Caco-2 (cell line): ENCODE measurements at regions not wholly inside any gene's neighbourhood (a gene's known extent, or its start where the extent isn't known, plus 50 kb on each side); places are given as distances from the start of the nearest gene placed in this dataset.

Experiments
- BruUV-seq: library from RNA; stranded (reverse); fragments of 400-500 nt; replicated peaks from 2 replicates; lab custom pipeline; 2021; lab: Mats Ljungman, UMichigan
- CTCF ChIA-PET: fragments of 300-600 bp; sonication (Branson Sonifier 250); formaldehyde crosslinking; loops from one replicate; lab custom pipeline; 2022; ENCODE audit warnings: antibody characterized with exemption; lab: Charles Lee
- POLR2A ChIA-PET: fragments of 300-600 bp; sonication (Branson Sonifier 250); formaldehyde crosslinking; loops from one replicate; lab custom pipeline; 2022; ENCODE audit warnings: antibody characterized with exemption; lab: Charles Lee
- DNase-seq, 2 experiments: peaks; one replicate each; pipeline versions ENCODE4 v3.0.0 to v3.0.0-alpha.2; 2020 to 2022
- H3K27me3 ChIP-seq: replicated peaks from 2 replicates; pipeline ENCODE4 v1.6.0; 2011; ENCODE audit warnings: low read length; ENCODE audit not compliant: control insufficient read depth, insufficient read depth
- H3K36me3 ChIP-seq: 2 replicates; pipeline ENCODE4 v1.5.1; 2011; ENCODE audit warnings: low read length; ENCODE audit not compliant: control insufficient read depth, insufficient read depth
- H3K4me1 ChIP-seq: fragments of 250-450 bp; sonication (Bioruptor Pico); 2 replicates; pipeline ENCODE4 v1.5.1; 2020; ENCODE audit warnings: mild to moderate bottlenecking
- H3K4me3 ChIP-seq: 2 replicates; pipeline ENCODE4 v1.5.1; 2011; ENCODE audit warnings: low read depth, mild to moderate bottlenecking, control low read depth, low read length
- H3K9me3 ChIP-seq: fragments of 250-450 bp; sonication (Bioruptor Pico); 2 replicates; pipeline ENCODE4 v1.5.1; 2020; ENCODE audit warnings: mild to moderate bottlenecking, moderate library complexity
- H3K27ac Mint-ChIP-seq: one replicate; pipeline ENCODE4 v1.8.0; 2022; ENCODE audit warnings: mixed read lengths; ENCODE audit not compliant: unreplicated experiment
- H3K27me3 Mint-ChIP-seq: one replicate; pipeline ENCODE4 v1.8.0; 2022; ENCODE audit warnings: mixed read lengths; ENCODE audit not compliant: insufficient read depth, unreplicated experiment
- H3K36me3 Mint-ChIP-seq: one replicate; pipeline ENCODE4 v1.8.0; 2022; ENCODE audit warnings: mild to moderate bottlenecking, mixed read lengths; ENCODE audit not compliant: insufficient read depth, unreplicated experiment
- H3K4me1 Mint-ChIP-seq: one replicate; pipeline ENCODE4 v1.8.0; 2022; ENCODE audit warnings: low read depth, mixed read lengths; ENCODE audit not compliant: unreplicated experiment
- H3K4me3 Mint-ChIP-seq: one replicate; pipeline ENCODE4 v1.8.0; 2022; ENCODE audit warnings: mild to moderate bottlenecking, moderate library complexity, mixed read lengths; ENCODE audit not compliant: unreplicated experiment
- H3K9me3 Mint-ChIP-seq: one replicate; pipeline ENCODE4 v1.8.0; 2022; ENCODE audit warnings: mixed read lengths; ENCODE audit not compliant: unreplicated experiment
- intact Hi-C: fragments of 100-400 bp; cut with micrococcal nuclease; formaldehyde crosslinking; loops from one replicate; pipeline ENCODE4 v1.10.0; 2022; ENCODE audit not compliant: unreplicated experiment
- TF ChIP-seq, protein P1 (sequence below), 2 experiments: fragments of 200-600 bp in 1 of 2; IDR thresholded peaks; 1 replicate in 1 of 2; 2 replicates in 1 of 2; pipeline versions ENCODE4 v1.5.1 to v1.8.0; 2011 to 2022; ENCODE audit warnings: antibody characterized with exemption in 1 of 2, control low read depth in 1 of 2, inconsistent platforms in 1 of 2, low read depth in 1 of 2, low read length in 1 of 2, mild to moderate bottlenecking in 1 of 2, moderate library complexity in 1 of 2; ENCODE audit not compliant: insufficient read depth in 1 of 2, severe bottlenecking in 1 of 2, unreplicated experiment in 1 of 2

DNA sequence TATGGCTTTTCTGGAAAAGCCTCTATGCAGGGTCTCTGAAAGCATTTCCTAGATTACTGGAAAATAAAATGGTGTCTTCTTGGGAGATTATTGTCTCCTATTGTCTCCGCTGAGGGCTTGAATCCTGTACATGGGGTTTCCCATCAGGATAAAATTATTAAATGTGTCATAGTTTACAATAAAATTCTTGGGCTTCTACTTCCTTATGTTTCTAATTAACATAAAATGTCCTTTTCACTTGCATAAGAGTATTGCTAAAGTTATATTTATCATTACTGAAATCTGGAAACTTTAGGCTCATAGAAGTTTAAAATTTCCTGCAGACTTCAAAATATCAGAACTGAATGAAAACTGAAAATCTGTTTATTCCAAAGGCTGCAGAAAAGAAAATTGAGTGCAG, 595.5 kb upstream of the AGTR1 start:
- no peaks in the 10 kb centered on the region for H3K4me1 ChIP-seq
- Mint-ChIP-seq H3K27ac (no peak overlapping the region), H3K36me3 (no peaks in the 10 kb centered on the region), H3K27me3 (no peaks in the 10 kb centered on the region), H3K4me3 (no peak overlapping the region), H3K4me1 (no peaks in the 10 kb centered on the region), H3K9me3 (no peaks in the 10 kb centered on the region)
- H3K27me3 ChIP-seq: no peaks in the 10 kb centered on the region
- BruUV-seq: no TSS peak
- ChIA-PET CTCF (no interaction called here), POLR2A (no interaction called here)
- no peak for DNase-seq
- TF ChIP-seq, protein P1, sequence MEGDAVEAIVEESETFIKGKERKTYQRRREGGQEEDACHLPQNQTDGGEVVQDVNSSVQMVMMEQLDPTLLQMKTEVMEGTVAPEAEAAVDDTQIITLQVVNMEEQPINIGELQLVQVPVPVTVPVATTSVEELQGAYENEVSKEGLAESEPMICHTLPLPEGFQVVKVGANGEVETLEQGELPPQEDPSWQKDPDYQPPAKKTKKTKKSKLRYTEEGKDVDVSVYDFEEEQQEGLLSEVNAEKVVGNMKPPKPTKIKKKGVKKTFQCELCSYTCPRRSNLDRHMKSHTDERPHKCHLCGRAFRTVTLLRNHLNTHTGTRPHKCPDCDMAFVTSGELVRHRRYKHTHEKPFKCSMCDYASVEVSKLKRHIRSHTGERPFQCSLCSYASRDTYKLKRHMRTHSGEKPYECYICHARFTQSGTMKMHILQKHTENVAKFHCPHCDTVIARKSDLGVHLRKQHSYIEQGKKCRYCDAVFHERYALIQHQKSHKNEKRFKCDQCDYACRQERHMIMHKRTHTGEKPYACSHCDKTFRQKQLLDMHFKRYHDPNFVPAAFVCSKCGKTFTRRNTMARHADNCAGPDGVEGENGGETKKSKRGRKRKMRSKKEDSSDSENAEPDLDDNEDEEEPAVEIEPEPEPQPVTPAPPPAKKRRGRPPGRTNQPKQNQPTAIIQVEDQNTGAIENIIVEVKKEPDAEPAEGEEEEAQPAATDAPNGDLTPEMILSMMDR (IDR thresholded peaks at IDR 0.05; ENCODE audit: insufficient read depth in 1 of 2, low read depth in 1 of 2, low read length in 1 of 2, severe bottlenecking in 1 of 2, unreplicated experiment in 1 of 2): no peak
- no peak overlapping the region for H3K4me3 ChIP-seq
- intact Hi-C loops: no loop called here
- H3K9me3 ChIP-seq: no peaks in the 10 kb centered on the region
- no peaks in the 10 kb centered on the region for H3K36me3 ChIP-seq

DNA sequence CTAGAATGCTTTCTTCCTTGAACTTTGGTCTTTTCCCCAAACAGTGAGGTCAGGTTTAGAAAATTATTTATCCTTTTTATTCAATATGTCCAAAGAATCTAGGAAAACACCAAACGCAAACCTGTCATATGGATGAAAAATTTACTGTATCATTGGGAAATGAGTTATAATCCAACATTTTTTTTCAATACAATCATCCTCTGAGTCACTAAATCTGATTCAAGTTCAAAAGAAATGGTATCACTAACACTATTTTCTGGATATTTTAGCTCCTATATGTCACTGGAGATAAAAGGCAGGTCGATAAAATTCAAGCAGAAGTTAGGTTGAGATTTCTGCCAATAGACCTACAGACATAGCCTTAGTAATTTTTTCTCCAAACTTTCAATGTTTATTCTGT, 591.6 kb upstream of the AGTR1 start:
- Mint-ChIP-seq H3K9me3 (no peaks in the 10 kb centered on the region), H3K4me3 (no peak overlapping the region), H3K27me3 (no peaks in the 10 kb centered on the region), H3K4me1 (no peaks in the 10 kb centered on the region), H3K36me3 (no peaks in the 10 kb centered on the region), H3K27ac (no peak overlapping the region)
- Histone ChIP-seq H3K9me3 (no peaks in the 10 kb centered on the region), H3K4me1 (no peaks in the 10 kb centered on the region), H3K36me3 (no peaks in the 10 kb centered on the region), H3K27me3 (no peaks in the 10 kb centered on the region), H3K4me3 (no peak overlapping the region)
- DNase-seq: no peak
- no TSS peak for BruUV-seq
- intact Hi-C loops: no loop called here
- TF ChIP-seq, protein P1 (IDR thresholded peaks at IDR 0.05; ENCODE audit: insufficient read depth in 1 of 2, low read depth in 1 of 2, low read length in 1 of 2, severe bottlenecking in 1 of 2, unreplicated experiment in 1 of 2): no peak
- POLR2A ChIA-PET: no interaction called here
- CTCF ChIA-PET: no interaction called here

DNA sequence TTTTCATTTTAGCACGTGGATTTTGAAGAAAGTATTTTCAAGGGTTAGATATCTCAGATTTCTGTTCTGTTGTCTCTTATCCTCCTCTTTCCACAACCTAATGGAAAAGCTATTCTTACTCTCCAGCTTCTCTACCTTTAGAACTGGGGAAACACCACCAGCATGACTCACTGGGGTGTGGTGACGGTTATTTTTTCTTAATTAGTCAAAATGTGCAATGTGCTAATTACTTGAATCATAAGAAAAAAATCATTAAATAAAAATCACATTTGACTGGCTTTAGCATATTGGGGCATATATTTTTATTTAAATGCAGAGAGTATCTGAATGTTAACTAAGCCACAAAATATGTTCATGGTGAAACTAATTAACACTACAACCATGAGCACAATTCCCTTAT, 570.7 kb upstream of the AGTR1 start:
- no TSS peak for BruUV-seq
- CTCF ChIA-PET: no interaction called here
- Mint-ChIP-seq H3K4me3 (no peak overlapping the region), H3K9me3 (no peaks in the 10 kb centered on the region), H3K36me3 (no peaks in the 10 kb centered on the region), H3K27me3 (no peaks in the 10 kb centered on the region), H3K4me1 (no peaks in the 10 kb centered on the region), H3K27ac (no peak overlapping the region)
- POLR2A ChIA-PET: no interaction called here
- intact Hi-C loops: no loop called here
- Histone ChIP-seq H3K27me3 (no peaks in the 10 kb centered on the region), H3K4me1 (no peaks in the 10 kb centered on the region), H3K36me3 (no peaks in the 10 kb centered on the region), H3K9me3 (no peaks in the 10 kb centered on the region), H3K4me3 (no peak overlapping the region)
- TF ChIP-seq, protein P1 (IDR thresholded peaks at IDR 0.05; ENCODE audit: insufficient read depth in 1 of 2, low read depth in 1 of 2, low read length in 1 of 2, severe bottlenecking in 1 of 2, unreplicated experiment in 1 of 2): no peak
- DNase-seq: no peak
